VCaP (cell line): ENCODE measurements at regions not wholly inside any gene's neighbourhood (a gene's known extent, or its start where the extent isn't known, plus 50 kb on each side); places are given as distances from the start of the nearest gene placed in this dataset.

Experiments used
- H3K27ac ChIP-seq: fragments of 450-650 bp; 2 replicates; pipeline ENCODE4 v1.5.1; 2017
- CTCF ChIP-seq: fragments of 450-650 bp; conservative IDR thresholded peaks from 2 replicates; pipeline ENCODE4 v1.5.1; 2017; ENCODE audit warnings: mild to moderate bottlenecking, moderate library complexity

GRCh38 chr20:36824142-36824940, 50.8 kb upstream of the DSN1 start:
- peak overlapping the region; percentile 79 for H3K27ac ChIP-seq

GRCh38 chr20:36825385-36826104, 50.4 kb upstream of the TLDC2 start:
- H3K27ac ChIP-seq = no peak overlapping the region
- no peak for TF ChIP-seq CTCF

More at GRCh38 chr20:36824142-36824940, 50.8 kb upstream of the DSN1 start:
- no peak for TF ChIP-seq CTCF
